ENCODE measurements at regions not wholly inside any gene's neighbourhood (a gene's known extent, or its start where the extent isn't known, plus 50 kb on each side); places are given as distances from the start of the nearest gene placed in this dataset.

DNA sequence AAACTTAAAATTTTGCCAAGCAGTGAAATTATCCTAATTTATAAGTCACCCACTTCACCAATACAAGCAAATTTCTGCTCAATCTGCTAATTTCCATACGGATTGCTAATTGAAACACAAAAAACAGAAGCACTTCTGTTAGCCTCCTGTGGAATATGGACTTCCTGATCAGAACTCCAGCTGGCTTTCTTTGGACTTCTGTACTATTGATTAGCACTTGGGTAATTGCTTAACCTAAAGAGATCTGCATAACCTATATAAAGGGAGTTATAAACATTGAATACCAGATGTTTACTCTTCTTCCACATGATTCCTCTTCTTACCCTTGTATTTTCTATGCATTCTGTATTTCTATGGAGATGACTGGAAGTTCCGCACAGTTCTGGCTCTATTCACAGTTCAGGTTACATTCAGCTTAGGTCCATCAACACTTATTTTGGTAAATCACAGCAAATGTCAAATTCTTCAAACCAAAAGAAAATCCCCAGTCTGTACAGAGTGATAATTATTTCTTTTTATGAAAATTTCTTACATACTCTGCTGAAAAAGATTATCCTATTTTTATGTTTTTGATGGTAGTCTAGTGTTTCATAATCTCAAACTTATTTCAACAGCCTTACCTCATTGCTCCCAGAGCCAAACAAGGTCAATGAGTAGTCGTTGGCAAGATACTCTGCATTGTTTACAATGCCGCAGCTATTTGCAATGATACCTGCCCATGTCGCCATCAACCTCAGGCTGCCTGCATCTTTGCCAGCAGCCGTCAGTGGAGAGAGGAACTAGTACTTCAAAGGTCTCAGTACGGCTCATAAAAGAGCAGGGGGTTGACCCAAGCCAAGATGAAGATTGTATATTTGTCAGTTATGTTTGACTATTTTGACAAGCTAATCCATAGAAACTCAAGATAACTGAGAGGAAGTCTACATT lies 225.6 kb downstream of the AHR start:
- no peak for DNase-seq

- DNase-seq: no peak
Measured at GRCh38 chr7:17524746-17525145, 226.3 kb downstream of the AHR start.

DNA sequence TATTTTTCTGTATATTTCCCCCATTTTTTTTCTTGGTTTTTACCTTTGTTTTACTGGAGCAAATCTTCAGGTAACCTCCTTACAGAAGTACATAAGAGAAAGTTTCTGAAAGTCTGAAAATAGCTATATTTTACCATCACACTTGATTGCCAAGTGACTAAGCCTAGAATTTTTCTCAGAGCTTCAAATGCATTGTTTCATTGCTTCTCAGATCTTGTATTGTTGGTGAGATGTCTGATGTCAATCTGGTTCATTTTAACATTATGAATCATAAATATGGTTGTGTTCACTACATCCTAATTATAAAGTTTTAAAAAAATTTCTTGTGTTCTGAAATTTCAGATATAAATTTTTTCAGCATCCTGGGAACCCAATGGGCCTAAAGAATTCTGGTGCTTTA lies 228.2 kb downstream of the AHR start:
- DNase-seq: no peak

DNA sequence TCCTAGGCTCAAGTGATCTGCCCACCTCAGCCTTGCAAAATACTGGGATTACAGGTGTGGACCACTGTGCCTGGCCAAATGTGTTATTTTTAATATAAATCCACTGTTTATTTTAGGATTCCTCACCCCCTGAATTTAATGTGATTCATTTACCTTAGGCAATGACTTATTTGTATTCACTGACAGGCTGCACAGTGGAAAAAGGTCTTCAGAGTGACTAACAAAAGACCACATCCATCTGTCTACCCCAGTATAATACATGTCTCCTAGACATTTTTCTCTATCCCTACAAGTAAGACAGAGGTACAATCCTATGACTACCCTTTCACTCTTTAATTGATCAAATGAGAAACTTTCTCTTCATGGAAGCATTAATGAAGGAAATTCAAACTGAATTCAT lies 230.2 kb downstream of the AHR start:
- no peak for DNase-seq

DNA sequence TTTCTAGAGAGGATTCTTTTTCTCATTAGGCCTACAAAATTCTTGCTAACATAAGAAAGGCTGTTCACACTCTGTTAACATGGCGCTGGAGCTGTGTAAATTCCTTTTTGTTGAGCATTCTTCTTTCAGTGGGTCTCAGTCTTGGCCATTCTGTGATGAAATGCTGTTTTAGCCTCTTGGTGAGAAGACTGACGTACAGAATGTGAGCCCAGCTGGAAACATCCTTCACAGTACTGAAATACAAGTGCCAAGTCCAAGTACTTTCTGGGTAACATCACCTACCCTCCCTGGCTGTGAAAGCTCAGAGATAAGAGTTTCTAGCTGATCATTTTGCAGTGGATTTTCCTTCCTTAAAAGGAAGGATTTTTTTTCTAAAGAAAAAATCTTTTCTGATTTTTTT lies 231.8 kb downstream of the AHR start:
- DNase-seq: no peak

- no peak for DNase-seq
Measured at GRCh38 chr7:17530741-17531421, 232.4 kb downstream of the AHR start.

DNA sequence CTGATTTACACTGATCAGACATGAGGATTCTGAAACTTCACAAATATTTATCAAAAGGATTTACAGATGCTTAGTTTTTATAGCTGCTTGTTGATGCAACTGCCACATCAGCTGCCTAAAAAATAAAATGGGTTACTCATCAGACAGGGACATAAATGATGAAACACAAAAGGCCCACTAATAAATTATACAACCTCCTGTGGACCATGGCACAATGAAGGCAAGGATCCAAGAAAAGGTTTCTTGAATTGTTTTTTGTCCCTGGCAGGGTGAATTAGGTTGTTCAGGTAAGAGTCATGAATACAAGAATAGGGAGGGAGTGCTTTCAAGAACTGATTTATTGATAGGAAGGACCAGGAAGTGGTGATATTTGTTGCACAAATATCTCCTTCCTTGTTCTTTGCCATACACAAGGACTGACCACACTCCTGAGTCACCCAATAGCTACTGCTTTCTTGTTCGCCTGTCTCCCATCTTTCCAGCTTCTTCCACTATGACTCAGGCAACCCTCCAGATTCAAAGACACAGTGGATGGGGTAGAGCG lies 234.5 kb downstream of the AHR start:
- DNase-seq: no peak

- no peak for DNase-seq
Measured at GRCh38 chr7:17534348-17534747, 235.9 kb downstream of the AHR start.

- DNase-seq: no peak
Measured at GRCh38 chr7:17535776-17536175, 237.3 kb downstream of the AHR start.

- no peak for DNase-seq
Measured at GRCh38 chr7:17544401-17544800, 245.9 kb downstream of the AHR start.

- DNase-seq: no peak
Measured at GRCh38 chr7:17545348-17545747, 246.9 kb downstream of the AHR start.

GRCh38 chr7:17546189-17546588 lies 247.7 kb downstream of the AHR start:
- DNase-seq: no peak

- no peak for DNase-seq
Measured at GRCh38 chr7:17546592-17546991, 248.1 kb downstream of the AHR start.

GRCh38 chr7:17548014-17548653 lies 249.7 kb downstream of the AHR start:
- DNase-seq: no peak

DNA sequence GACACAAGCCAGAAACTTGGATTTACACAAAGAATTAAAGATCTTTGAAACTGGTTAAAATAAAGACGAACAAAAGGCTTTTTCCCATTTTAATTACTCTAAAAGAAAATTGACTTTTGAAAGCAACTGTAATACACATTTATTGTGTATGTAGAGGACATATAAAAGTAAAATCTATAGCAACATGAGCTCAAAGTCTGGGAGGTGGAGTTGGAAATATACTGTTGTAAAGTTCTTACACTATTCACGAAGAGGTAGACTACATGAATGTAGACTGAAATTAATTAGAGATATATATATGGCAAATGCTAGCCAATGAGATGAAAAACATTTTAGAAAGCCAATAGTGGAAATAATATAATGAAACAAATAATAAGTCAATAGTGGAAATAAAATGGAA lies 251.0 kb downstream of the AHR start:
- no peak for DNase-seq

DNA sequence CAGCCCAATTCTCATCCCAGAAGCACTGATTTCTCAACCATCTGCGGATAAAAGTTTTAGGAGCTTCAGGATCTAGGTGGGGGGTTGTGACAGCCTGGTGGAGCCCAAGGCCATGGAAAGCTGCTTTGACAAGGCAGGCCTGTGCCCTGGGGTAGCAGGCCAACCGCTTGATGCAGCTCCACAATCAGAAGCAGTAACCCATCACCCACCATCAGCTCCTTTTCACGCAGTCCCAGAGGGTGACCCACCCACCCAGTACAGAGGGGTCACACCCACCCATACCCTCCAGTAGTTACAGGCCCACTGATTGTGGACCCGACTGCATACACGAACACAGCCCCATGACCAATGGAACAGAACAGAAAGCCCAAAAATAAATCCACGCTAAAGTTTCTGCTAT lies 253.9 kb downstream of the AHR start:
- DNase-seq: no peak

DNA sequence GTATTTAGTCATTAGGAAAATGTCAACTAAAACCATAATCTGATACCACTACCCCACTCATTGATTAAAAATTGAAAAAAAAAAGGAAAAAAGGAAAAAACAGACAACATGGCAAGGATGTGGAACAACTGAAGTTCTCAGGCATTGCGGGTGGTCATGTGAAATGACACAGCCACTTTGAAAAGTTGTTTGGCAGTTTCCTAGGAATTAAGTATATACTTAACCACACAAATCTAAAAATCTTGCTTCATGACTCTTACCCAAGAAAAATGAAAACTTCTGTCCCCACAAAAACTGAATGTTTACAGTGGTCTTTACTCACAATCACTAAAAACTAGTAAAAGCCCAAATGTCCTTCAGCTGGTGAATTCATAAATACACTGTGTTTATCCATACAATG lies 254.5 kb downstream of the AHR start:
- DNase-seq: no peak

DNA sequence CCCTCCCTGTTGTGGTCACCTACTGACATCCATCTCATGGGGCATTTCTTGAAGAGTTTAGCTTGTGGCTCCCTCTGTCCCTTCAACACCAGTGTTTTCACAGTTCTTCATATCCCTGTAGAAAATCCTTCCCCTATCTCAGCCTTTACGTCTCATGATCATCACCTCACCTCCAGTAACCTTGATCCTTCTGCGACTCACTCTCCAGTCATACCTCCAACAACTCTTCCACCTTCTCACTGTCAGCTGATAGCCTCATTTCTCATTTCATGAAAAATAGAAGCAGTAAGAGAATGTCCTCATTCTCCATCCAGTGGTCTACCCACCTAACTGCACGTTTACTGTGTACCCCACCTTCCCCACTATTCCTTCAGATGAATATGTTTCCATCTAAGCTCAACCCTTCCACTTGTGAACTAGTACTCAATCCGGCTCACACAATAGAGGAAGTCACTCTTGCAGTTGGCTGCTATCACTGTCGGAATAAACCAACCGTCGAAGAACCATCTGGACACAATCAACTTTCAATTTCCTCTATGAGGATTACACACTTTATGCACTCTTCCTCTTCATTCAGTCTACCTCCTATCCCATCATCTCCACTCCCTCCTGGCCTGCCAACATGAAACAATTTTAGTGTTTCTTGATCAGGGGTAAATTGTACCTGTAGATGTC lies 256.0 kb downstream of the AHR start:
- DNase-seq: no peak

GRCh38 chr7:17556247-17556956 lies 257.9 kb downstream of the AHR start:
- no peak for DNase-seq

DNA sequence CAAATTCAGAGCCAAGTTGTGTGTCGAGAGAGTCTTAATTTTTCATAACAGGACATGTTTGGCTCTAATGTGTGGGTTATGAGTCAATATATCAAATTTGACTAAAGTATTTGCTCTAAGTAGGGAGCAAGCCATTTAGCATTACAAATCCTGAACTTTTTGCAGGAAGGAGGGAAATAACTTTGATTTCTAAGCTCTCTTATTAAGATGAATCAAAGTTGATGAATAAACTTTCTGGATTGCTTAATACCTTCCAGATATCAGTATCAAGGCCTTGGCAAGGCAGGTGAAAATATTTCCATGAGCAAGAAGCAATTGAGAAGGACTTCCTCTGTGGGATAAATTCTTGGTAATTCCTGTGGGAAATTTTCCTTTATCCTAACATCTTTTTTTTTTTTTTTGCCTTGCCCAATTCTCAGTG lies 258.8 kb downstream of the AHR start:
- DNase-seq: no peak

DNA sequence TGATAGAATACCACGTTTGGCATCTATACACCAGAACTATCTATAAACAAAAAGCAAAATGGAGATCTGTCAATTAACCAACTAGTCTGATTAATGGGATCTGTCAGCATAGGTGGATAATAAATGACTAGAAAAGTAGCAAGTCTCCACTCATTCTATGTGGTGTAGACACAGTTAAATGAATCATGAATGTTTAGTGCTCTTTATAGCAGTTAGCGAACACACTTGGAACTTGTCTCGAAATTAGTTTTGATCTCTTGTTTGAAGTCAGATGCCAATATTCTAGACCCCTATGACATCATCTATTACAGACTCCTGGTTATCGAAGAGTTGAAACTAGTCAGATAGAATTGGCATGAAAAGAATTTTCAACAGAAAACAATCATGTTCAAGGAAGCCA lies 259.7 kb downstream of the AHR start:
- DNase-seq: no peak
